ENCODE measurements at regions not wholly inside any gene's neighbourhood (a gene's known extent, or its start where the extent isn't known, plus 50 kb on each side); places are given as distances from the start of the nearest gene placed in this dataset.

- no peak for TF ChIP-seq GABPA (IDR thresholded peaks at IDR 0.05; ENCODE audit: borderline replicate concordance, insufficient read depth, low read length)
- TF ChIP-seq SRF (IDR thresholded peaks at IDR 0.05; ENCODE audit: low read depth, low read length): no peak
- TF ChIP-seq E2F6 (IDR thresholded peaks at IDR 0.05): no peak
Measured at GRCh38 chr9:96071815-96072124, 196.3 kb downstream of the ERCC6L2 start (continued).
